OCI-LY3 (cell line): ENCODE measurements at regions not wholly inside any gene's neighbourhood (a gene's known extent, or its start where the extent isn't known, plus 50 kb on each side); places are given as distances from the start of the nearest gene placed in this dataset.

Experiments
- EZH2phosphoT487 ChIP-seq: fragments of 200-600 bp; shearing (Covaris generic); IDR thresholded peaks from 2 replicates; pipeline ENCODE4 v1.6.1; 2018; ENCODE audit warnings: antibody characterized with exemption, mixed run types, low read depth
- TF ChIP-seq, protein P1 (sequence below): fragments of 200-600, 300-600 bp; sonication (generic); IDR thresholded peaks from 2 replicates; pipeline ENCODE4 v1.5.1; 2014; ENCODE audit warnings: antibody characterized with exemption, low read length, low read depth

DNA sequence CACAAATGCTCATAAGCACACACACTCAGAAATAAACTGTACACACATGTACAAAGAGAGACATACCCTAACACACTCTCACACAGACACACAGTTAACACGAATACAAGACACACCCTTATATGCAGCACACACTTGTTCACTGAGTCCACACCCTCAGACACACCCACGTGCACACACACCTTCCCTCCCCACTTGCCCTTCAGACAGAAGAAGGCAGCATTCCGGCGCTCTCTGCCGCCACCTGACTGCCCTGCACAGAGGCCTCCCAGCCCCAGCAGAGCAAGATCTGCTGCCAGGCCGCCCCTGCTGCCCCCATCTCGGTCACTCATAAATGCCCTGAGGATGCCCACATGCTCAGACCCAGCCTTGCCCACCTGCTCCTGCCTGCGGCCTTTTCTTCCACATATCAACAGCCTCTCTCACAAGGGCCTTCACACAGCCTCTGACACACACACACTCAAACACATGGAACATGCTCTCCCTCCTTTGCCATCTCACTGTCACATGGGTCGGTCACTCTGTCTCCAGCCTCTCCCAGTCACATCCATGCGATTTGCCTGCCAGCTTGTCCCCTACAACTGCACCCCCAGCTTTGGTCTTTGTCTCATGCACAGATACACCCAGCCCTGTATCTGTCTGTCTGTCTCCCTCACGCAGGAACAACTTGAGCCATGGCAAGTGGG, 71.1 kb downstream of the EPHB3 start:
- TF ChIP-seq, protein P1, sequence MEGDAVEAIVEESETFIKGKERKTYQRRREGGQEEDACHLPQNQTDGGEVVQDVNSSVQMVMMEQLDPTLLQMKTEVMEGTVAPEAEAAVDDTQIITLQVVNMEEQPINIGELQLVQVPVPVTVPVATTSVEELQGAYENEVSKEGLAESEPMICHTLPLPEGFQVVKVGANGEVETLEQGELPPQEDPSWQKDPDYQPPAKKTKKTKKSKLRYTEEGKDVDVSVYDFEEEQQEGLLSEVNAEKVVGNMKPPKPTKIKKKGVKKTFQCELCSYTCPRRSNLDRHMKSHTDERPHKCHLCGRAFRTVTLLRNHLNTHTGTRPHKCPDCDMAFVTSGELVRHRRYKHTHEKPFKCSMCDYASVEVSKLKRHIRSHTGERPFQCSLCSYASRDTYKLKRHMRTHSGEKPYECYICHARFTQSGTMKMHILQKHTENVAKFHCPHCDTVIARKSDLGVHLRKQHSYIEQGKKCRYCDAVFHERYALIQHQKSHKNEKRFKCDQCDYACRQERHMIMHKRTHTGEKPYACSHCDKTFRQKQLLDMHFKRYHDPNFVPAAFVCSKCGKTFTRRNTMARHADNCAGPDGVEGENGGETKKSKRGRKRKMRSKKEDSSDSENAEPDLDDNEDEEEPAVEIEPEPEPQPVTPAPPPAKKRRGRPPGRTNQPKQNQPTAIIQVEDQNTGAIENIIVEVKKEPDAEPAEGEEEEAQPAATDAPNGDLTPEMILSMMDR = no peak
- TF ChIP-seq EZH2phosphoT487 = no peak
